Suprapubic skin (tissue), 4 donors: ENCODE measurements at regions not wholly inside any gene's neighbourhood (a gene's known extent, or its start where the extent isn't known, plus 50 kb on each side); places are given as distances from the start of the nearest gene placed in this dataset.

Experiments used
- DNase-seq, 2 donors: peaks; one replicate each; pipeline ENCODE4 v3.0.0-alpha.2; 2019; ENCODE audit warnings: low spot score in 2 of 2
- H3K27ac ChIP-seq: fragments of 200-600 bp; sonication (generic); one replicate; pipeline ENCODE4 v1.5.1; 2019
- H3K27me3 ChIP-seq: fragments of 200-600 bp; sonication (generic); one replicate; pipeline ENCODE4 v1.5.1; 2019
- H3K36me3 ChIP-seq: fragments of 200-600 bp; sonication (generic); one replicate; pipeline ENCODE4 v1.5.1; 2019
- H3K4me1 ChIP-seq: fragments of 200-600 bp; sonication (generic); one replicate; pipeline ENCODE4 v1.5.1; 2019
- H3K4me3 ChIP-seq: fragments of 200-600 bp; sonication (generic); one replicate; pipeline ENCODE4 v1.5.1; 2019; ENCODE audit warnings: mild to moderate bottlenecking
- H3K9me3 ChIP-seq: fragments of 200-600 bp; sonication (generic); one replicate; pipeline ENCODE4 v1.5.1; 2019
- CTCF ChIP-seq, 2 donors: fragments of 200-600 bp in 1 of 2; fragments of 450-650 bp in 1 of 2; sonication (generic) in 1 of 2; IDR thresholded peaks; one replicate each; pipeline ENCODE4 v1.5.1; 2016 to 2019; ENCODE audit warnings: antibody characterized with exemption in 2 of 2, mild to moderate bottlenecking in 1 of 2, moderate library complexity in 1 of 2
- EP300 ChIP-seq: sonication (generic); formaldehyde crosslinking; IDR thresholded peaks from one replicate; pipeline ENCODE4 v1.6.1; 2017; ENCODE audit warnings: antibody characterized with exemption
- POLR2A ChIP-seq, 2 donors: fragments of 450-650 bp; IDR thresholded peaks; one replicate each; pipeline ENCODE4 v1.6.1; 2017; ENCODE audit warnings: antibody characterized with exemption in 2 of 2, mild to moderate bottlenecking in 2 of 2, moderate library complexity in 2 of 2
- POLR2AphosphoS5 ChIP-seq, 3 donors: sonication (generic); formaldehyde crosslinking; IDR thresholded peaks; one replicate each; pipeline ENCODE4 v1.6.1; 2017; ENCODE audit warnings: antibody characterized with exemption in 3 of 3
- WGBS: methylation state at CpG from one replicate; pipeline ENCODE4 v1.1.5; 2018; 5-methylcytosine and 5-hydroxymethylcytosine counted together

GRCh38 chr2:118523761-118524160 is 323.7 kb downstream of the EN1 start:
- no peaks in the 10 kb centered on the region for H3K4me1 ChIP-seq
- DNase-seq, result no peak
- H3K9me3 ChIP-seq, result peaks cover 19% of the 10 kb centered on the region
- H3K36me3 ChIP-seq, result no peaks in the 10 kb centered on the region
- H3K4me3 ChIP-seq, result no peak overlapping the region
- H3K27me3 ChIP-seq, result no peaks in the 10 kb centered on the region
- H3K27ac ChIP-seq, result no peak overlapping the region
- TF ChIP-seq CTCF (IDR thresholded peaks at IDR 0.05), result no peak
- TF ChIP-seq EP300, result no peak
- TF ChIP-seq POLR2A (IDR thresholded peaks at IDR 0.05), result no peak
- TF ChIP-seq POLR2AphosphoS5 (IDR thresholded peaks at IDR 0.05), result no peak
- 84% methylated on average over 3 of the region's 3 CpGs for WGBS

- no peaks in the 10 kb centered on the region for H3K36me3 ChIP-seq
- no peak for DNase-seq
- no peak overlapping the region for H3K27ac ChIP-seq
- no peaks in the 10 kb centered on the region for H3K4me1 ChIP-seq
- peaks cover 19% of the 10 kb centered on the region for H3K9me3 ChIP-seq
- H3K27me3 ChIP-seq, result no peaks in the 10 kb centered on the region
- H3K4me3 ChIP-seq, result no peak overlapping the region
- no peak for TF ChIP-seq CTCF (IDR thresholded peaks at IDR 0.05)
- TF ChIP-seq POLR2A (IDR thresholded peaks at IDR 0.05), result no peak
- TF ChIP-seq EP300, result no peak
- no peak for TF ChIP-seq POLR2AphosphoS5 (IDR thresholded peaks at IDR 0.05)
- WGBS, result 90% methylated on average over 1 of the region's 1 CpG
Measured at GRCh38 chr2:118521960-118522359, 325.5 kb downstream of the EN1 start.

DNA sequence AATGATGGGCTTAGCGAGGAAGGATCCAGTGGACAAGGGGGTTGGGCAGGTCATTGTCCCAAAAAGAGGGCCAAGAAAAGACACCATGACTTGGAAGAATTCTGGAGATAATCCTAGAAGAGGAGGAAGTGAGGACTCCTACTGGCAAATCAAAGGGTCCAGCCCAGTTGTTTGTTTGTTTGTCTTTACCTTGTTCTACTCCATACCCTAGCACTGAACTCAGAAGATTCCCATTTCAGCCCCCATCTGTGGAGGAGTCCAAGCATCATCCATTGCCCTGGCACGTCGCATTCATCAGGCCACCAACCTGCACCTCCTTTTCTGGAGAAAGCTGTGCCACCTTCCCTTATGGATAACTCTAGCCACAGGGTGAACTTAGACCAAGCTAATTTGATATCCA is 326.2 kb downstream of the EN1 start:
- no peaks in the 10 kb centered on the region for H3K36me3 ChIP-seq
- no peaks in the 10 kb centered on the region for H3K27me3 ChIP-seq
- TF ChIP-seq EP300 (no peak), CTCF (IDR thresholded peaks at IDR 0.05) (no peak), POLR2A (IDR thresholded peaks at IDR 0.05) (no peak), POLR2AphosphoS5 (IDR thresholded peaks at IDR 0.05) (no peak)
- H3K4me3 ChIP-seq, result no peak overlapping the region
- H3K9me3 ChIP-seq, result peaks cover 19% of the 10 kb centered on the region
- no peaks in the 10 kb centered on the region for H3K4me1 ChIP-seq
- H3K27ac ChIP-seq, result no peak overlapping the region
- no peak for DNase-seq
- WGBS, result 85% methylated on average over 3 of the region's 3 CpGs

- DNase-seq, result no peak
- TF ChIP-seq POLR2AphosphoS5 (IDR thresholded peaks at IDR 0.05) (no peak), EP300 (no peak), CTCF (IDR thresholded peaks at IDR 0.05) (no peak), POLR2A (IDR thresholded peaks at IDR 0.05) (no peak)
- WGBS, result 73% methylated on average over 3 of the region's 4 CpGs
- Histone ChIP-seq H3K36me3 (no peaks in the 10 kb centered on the region), H3K27me3 (no peaks in the 10 kb centered on the region), H3K4me1 (no peaks in the 10 kb centered on the region), H3K4me3 (no peak overlapping the region), H3K9me3 (peaks cover 19% of the 10 kb centered on the region), H3K27ac (no peak overlapping the region)
Measured at GRCh38 chr2:118520246-118520645, 327.2 kb downstream of the EN1 start.

DNA sequence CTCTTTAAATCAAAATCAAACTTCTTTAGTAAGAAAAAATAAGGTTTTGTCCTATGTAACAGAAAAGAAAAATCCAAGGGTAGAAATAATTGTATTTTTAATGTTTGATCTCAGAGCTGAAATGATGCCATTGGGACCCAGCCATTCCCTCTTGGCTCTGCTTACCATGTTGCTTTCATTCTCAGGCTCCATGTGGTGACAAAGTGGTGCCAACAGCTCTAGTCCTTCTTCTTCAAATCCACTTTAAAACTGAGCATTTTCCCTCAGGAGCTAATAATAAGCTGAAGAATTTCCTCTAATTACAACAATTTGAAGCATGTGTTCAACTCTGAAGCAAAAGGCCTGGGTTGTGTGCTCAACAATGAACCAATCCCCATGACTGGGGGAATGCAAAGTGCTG is 327.9 kb downstream of the EN1 start:
- Histone ChIP-seq H3K27ac (no peak overlapping the region), H3K9me3 (peaks cover 19% of the 10 kb centered on the region), H3K36me3 (no peaks in the 10 kb centered on the region), H3K27me3 (no peaks in the 10 kb centered on the region), H3K4me1 (no peaks in the 10 kb centered on the region), H3K4me3 (no peak overlapping the region)
- no peak for DNase-seq
- TF ChIP-seq EP300 (no peak), POLR2AphosphoS5 (IDR thresholded peaks at IDR 0.05) (no peak), CTCF (IDR thresholded peaks at IDR 0.05) (no peak)
